Activated CD4-positive, alpha-beta T cell treated with anti-CD3 and anti-CD28 coated beads for 36 hours (primary cell): ENCODE measurements at regions not wholly inside any gene's neighbourhood (a gene's known extent, or its start where the extent isn't known, plus 50 kb on each side); places are given as distances from the start of the nearest gene placed in this dataset.

Experiments used
- ATAC-seq: fragments of 200-7000 bp; cut with Tn5 transposase; one replicate; pipeline ENCODE4 v1.10.0; 2021; ENCODE audit warnings: mild to moderate bottlenecking, moderate library complexity
- CTCF ChIA-PET: fragments of 350-600 bp; sonication (Branson Sonifier 250); formaldehyde crosslinking; loops from one replicate; lab custom pipeline; 2021; ENCODE audit warnings: antibody characterized with exemption; lab: Charles Lee
- POLR2A ChIA-PET: fragments of 350-600 bp; sonication (Branson Sonifier 250); formaldehyde crosslinking; loops from one replicate; lab custom pipeline; 2021; ENCODE audit warnings: antibody characterized with exemption, inconsistent platforms; lab: Charles Lee
- DNase-seq: peaks from one replicate; pipeline ENCODE4 v3.0.0-alpha.2; 2020
- H3K27ac Mint-ChIP-seq: one replicate; pipeline ENCODE4 v1.8.0; 2021; ENCODE audit warnings: mixed read lengths
- H3K27me3 Mint-ChIP-seq: one replicate; pipeline ENCODE4 v1.8.0; 2021; ENCODE audit warnings: mixed read lengths
- H3K36me3 Mint-ChIP-seq: one replicate; pipeline ENCODE4 v1.8.0; 2021; ENCODE audit warnings: low read depth, mixed read lengths
- H3K4me1 Mint-ChIP-seq: one replicate; pipeline ENCODE4 v1.8.0; 2021; ENCODE audit warnings: mixed read lengths
- H3K4me3 Mint-ChIP-seq: one replicate; pipeline ENCODE4 v1.8.0; 2021; ENCODE audit warnings: mild to moderate bottlenecking, moderate library complexity, mixed read lengths
- H3K9me3 Mint-ChIP-seq: one replicate; pipeline ENCODE4 v1.8.0; 2021; ENCODE audit warnings: low read depth, mixed read lengths
- intact Hi-C, 2 experiments: fragments of 100-400 bp; cut with DNase I in 1 of 2; cut with micrococcal nuclease in 1 of 2; formaldehyde crosslinking; loops; one replicate each; pipeline versions ENCODE4 v1.14.2 to v1.15.1; 2022 to 2024; cut with DNase I, micrococcal nuclease

DNA sequence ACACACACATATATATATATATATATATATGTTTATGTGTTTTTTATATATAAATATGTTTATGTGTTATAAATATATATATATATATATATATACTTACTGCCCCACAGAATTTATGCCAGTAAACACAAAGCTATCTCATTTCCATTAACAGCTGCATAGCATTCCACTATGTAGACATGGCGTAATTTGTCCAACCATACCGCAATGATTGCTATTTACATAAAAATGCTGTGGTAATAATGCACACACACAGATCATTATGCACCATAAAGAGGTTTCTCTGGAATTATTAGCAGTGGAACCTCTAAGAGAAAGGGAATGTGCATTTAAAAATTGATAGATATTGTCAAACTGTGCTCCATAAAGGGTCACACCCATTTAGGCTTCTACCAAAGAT, 150.1 kb downstream of the CEP120 start:
- no peaks in the 10 kb centered on the region for H3K36me3 Mint-ChIP-seq
- no peak overlapping the region for H3K4me3 Mint-ChIP-seq
- POLR2A ChIA-PET: no interaction called here
- no peaks in the 10 kb centered on the region for H3K27me3 Mint-ChIP-seq
- no peak for DNase-seq
- CTCF ChIA-PET: no interaction called here
- no peaks in the 10 kb centered on the region for H3K9me3 Mint-ChIP-seq
- H3K27ac Mint-ChIP-seq: no peak overlapping the region
- no peaks in the 10 kb centered on the region for H3K4me1 Mint-ChIP-seq
- intact Hi-C loops: no loop called here
- ATAC-seq: no peak

DNA sequence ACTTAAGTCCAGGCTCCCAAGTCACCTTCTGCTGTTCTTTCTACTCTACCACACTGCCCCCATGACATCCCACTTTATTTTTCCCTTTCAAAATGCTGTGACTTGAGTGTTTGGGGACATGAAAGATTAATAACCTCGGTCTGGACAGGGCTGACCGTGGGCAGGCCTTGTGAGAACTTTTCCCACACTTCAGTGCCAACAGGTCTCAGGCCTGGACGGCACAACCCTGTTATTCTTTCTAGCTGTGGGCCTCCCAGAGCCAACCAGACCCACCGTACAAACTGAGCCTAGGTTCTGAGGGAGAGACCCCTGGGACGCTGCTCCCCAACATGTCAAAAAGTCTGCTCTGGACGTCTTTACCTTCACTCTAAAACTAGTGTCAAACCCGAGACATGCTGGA, 153.4 kb downstream of the CEP120 start:
- Mint-ChIP-seq H3K9me3 (no peaks in the 10 kb centered on the region), H3K27ac (no peak overlapping the region), H3K27me3 (no peaks in the 10 kb centered on the region), H3K4me3 (no peak overlapping the region), H3K4me1 (no peaks in the 10 kb centered on the region), H3K36me3 (no peaks in the 10 kb centered on the region)
- ATAC-seq: no peak
- ChIA-PET POLR2A (no interaction called here), CTCF (no interaction called here)
- intact Hi-C loops: no loop called here
- DNase-seq: no peak

DNA sequence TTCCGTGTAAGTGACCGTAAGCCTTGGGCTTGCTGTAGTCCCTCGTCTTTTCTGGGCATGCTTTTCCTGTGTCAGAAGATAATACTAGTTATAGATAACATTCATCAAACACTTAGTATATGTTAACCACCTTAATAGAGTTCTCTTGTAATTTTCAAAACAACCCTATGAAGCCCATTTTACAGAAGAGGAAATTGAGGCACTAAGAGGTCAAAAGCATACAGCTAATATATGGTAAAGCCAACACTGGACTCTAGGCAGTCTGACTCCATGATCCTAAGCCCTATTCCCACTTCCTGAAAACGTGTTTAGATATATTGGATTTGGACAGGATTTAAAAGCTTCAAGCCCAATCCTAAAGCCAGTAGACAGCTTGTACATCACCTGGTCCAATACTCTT, 153.8 kb downstream of the CEP120 start:
- ChIA-PET CTCF (no interaction called here), POLR2A (no interaction called here)
- no peaks in the 10 kb centered on the region for H3K36me3 Mint-ChIP-seq
- intact Hi-C loops: no loop called here
- no peak overlapping the region for H3K4me3 Mint-ChIP-seq
- no peaks in the 10 kb centered on the region for H3K4me1 Mint-ChIP-seq
- DNase-seq: no peak
- H3K27me3 Mint-ChIP-seq: no peaks in the 10 kb centered on the region
- H3K27ac Mint-ChIP-seq: no peak overlapping the region
- H3K9me3 Mint-ChIP-seq: no peaks in the 10 kb centered on the region
- no peak for ATAC-seq

DNA sequence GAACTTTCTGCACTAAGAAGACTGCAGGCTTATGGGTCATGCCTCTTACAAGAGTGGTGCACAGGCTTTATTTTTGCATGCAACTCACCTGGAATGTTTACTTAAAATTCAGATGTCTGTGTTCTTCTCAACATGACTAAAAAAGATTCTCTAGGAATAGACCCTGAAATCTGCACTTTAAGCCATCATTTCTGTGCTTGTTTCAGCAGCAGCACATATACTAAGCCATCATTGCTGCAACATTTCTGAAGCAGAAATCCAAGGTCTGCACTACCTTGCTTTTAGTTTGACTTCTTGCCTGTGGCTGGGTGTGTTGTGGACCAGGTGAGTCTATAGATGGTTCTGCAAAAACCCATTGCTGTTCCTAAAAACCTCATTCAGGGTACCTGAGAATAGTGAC, 156.8 kb downstream of the CEP120 start:
- Mint-ChIP-seq H3K36me3 (no peaks in the 10 kb centered on the region), H3K27me3 (no peaks in the 10 kb centered on the region), H3K27ac (no peak overlapping the region), H3K9me3 (no peaks in the 10 kb centered on the region), H3K4me1 (no peaks in the 10 kb centered on the region), H3K4me3 (no peak overlapping the region)
- POLR2A ChIA-PET: no interaction called here
- ATAC-seq: no peak
- no peak for DNase-seq
- intact Hi-C loops: no loop called here
- CTCF ChIA-PET: no interaction called here

DNA sequence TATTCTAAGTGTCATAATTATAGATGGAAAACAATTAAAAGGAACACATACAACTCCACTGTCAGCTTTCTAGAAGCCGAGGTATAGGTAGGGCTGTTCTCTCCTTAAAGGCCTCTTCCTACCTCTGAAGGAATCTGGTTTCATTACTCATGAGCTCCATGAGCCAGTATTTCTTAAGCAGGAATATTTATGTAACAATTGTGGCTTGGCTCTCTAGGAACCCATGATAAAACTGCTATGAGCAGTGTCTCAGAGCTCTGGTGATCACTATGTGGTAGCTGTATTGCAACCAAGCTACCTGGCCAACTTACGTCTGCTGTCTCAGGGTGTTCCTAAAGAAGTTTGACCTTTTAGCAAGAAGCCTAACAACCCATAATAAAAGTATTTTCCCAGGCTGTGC, 157.7 kb downstream of the CEP120 start:
- intact Hi-C loops: no loop called here
- Mint-ChIP-seq H3K27ac (no peak overlapping the region), H3K27me3 (peaks cover 2% of the 10 kb centered on the region), H3K4me1 (no peaks in the 10 kb centered on the region), H3K4me3 (no peak overlapping the region), H3K9me3 (no peaks in the 10 kb centered on the region), H3K36me3 (no peaks in the 10 kb centered on the region)
- no peak for DNase-seq
- no peak for ATAC-seq
- ChIA-PET CTCF (no interaction called here), POLR2A (no interaction called here)

DNA sequence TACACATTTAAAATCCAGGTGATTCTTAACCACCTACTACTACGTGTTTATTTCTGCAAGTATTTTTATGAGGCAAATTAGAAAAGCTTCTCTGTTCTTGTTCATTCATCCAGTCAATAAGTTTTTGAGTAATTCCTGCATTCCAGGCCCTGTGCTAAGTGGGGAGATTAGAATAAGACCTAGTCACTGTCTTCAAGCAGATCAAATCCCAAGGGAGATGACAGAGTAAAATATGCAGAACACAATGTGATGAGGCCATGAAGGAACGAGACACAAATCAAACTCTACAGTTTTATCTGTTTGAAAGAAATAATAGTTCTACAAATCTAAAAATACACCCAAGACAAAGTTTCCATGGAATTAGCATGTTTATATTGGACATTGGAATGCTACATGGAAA, 158.8 kb downstream of the CEP120 start:
- ATAC-seq (no peak), DNase-seq (no peak)
- CTCF ChIA-PET: no interaction called here
- POLR2A ChIA-PET: no interaction called here
- H3K27me3 Mint-ChIP-seq: peaks cover 6% of the 10 kb centered on the region
- H3K9me3 Mint-ChIP-seq: no peaks in the 10 kb centered on the region
- H3K4me3 Mint-ChIP-seq: no peak overlapping the region
- no peaks in the 10 kb centered on the region for H3K36me3 Mint-ChIP-seq
- no peak overlapping the region for H3K27ac Mint-ChIP-seq
- H3K4me1 Mint-ChIP-seq: no peaks in the 10 kb centered on the region
- intact Hi-C loops: no loop called here

DNA sequence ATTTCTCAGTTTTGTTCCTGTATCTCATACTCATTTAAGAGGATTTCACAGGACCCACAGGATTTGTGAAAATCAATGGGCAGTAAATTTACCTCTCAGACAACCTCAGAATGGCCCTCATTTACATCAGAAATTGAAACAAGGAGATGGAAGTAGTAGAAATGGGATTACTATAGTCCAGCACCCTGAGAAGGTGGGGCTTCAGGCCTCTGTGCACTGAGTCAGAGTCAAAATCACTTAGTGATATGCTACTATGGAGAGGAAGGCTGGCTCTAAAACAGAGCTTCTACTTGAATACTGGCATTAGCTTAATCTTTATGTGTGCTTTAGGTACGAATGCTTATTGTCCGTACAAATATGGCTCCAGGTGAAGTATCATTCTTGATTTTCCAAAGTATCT, 159.3 kb downstream of the CEP120 start:
- DNase-seq (no peak), ATAC-seq (no peak)
- ChIA-PET CTCF (no interaction called here), POLR2A (no interaction called here)
- no peaks in the 10 kb centered on the region for H3K4me1 Mint-ChIP-seq
- no peak overlapping the region for H3K4me3 Mint-ChIP-seq
- H3K27me3 Mint-ChIP-seq: peaks cover 6% of the 10 kb centered on the region
- no peaks in the 10 kb centered on the region for H3K9me3 Mint-ChIP-seq
- H3K27ac Mint-ChIP-seq: no peak overlapping the region
- H3K36me3 Mint-ChIP-seq: no peaks in the 10 kb centered on the region
- intact Hi-C loops: no loop called here

DNA sequence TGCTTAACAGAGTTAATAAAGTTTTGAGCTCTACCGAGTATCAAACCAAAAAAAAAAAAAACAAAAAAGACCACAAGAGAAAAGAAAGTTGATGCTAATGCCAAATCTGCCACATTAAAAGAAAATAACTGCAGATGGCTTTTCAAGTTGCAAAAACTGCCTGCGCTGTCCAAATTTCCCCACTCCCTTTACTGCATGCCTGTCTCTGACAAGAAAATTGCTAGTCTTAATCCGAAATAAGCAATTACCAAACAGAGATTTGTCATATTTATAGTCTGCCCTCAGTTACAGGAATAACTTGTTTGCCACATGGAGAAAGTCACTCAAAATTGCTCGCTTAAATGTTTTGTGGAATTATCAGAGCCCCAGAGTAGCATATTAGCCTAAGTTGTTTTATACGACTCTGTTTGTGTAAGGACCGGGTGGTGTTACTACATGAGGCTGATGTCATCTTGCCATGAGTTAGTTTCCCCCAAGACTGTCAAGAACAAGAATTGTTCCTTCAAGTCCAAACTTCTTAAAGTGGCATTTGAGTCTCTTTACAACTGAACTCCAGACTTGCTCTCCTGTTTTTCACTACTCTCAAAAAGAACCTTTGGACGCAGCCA, 160.9 kb downstream of the CEP120 start:
- POLR2A ChIA-PET: no interaction called here
- Mint-ChIP-seq H3K36me3 (no peaks in the 10 kb centered on the region), H3K27me3 (peaks cover 11% of the 10 kb centered on the region), H3K27ac (no peak overlapping the region), H3K4me1 (no peaks in the 10 kb centered on the region), H3K4me3 (no peak overlapping the region), H3K9me3 (peaks cover 4% of the 10 kb centered on the region)
- ATAC-seq: no peak
- CTCF ChIA-PET: no interaction called here
- intact Hi-C loops: no loop called here
- no peak for DNase-seq

DNA sequence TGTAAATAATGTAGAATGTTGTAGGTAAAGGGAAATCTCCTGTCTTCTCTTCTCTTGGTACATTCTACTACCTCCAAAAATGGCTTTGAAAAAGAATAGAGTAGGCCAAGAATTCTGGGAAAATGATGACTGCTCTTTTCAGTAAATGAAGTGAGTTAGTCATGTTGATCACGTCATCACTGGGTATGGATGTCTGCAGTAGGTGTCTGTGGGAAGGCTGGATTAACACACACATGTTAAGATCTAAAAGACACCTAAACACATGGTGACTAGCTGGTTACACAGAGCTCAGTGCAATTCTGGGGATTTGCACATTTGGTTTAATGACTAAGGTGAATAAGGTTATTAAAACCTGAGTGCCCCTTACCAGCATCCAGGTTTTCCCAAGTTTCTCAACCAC, 161.5 kb downstream of the CEP120 start:
- ATAC-seq (no peak), DNase-seq (no peak)
- CTCF ChIA-PET: no interaction called here
- H3K4me3 Mint-ChIP-seq: no peak overlapping the region
- peaks cover 11% of the 10 kb centered on the region for H3K27me3 Mint-ChIP-seq
- no peaks in the 10 kb centered on the region for H3K4me1 Mint-ChIP-seq
- POLR2A ChIA-PET: no interaction called here
- H3K36me3 Mint-ChIP-seq: no peaks in the 10 kb centered on the region
- intact Hi-C loops: no loop called here
- peaks cover 6% of the 10 kb centered on the region for H3K9me3 Mint-ChIP-seq
- no peak overlapping the region for H3K27ac Mint-ChIP-seq

DNA sequence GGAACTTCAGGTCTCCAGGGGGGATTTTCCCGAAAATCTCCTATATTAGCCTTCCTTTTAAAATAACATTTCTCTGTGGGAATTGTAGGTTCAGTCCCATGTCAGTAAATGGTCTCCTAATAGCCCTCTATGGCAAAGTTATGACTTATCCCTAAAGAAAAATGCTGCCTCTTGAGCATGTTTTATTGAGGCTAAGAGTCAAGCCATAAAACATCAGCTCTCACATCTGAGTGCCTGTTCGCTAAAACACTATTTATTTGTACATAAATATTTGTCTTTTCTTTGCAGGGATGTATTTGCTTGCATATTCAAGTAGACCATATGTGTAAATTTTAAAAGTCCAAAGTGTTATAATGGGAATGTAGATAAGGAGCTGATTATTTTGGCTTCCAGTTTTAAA, 160.4 kb downstream of the PRDM6 start:
- intact Hi-C loops: no loop called here
- DNase-seq (no peak), ATAC-seq (no peak)
- ChIA-PET CTCF (no interaction called here), POLR2A (no interaction called here)
- Mint-ChIP-seq H3K27ac (no peak overlapping the region), H3K27me3 (no peaks in the 10 kb centered on the region), H3K4me1 (no peaks in the 10 kb centered on the region), H3K9me3 (peaks cover 2% of the 10 kb centered on the region), H3K36me3 (no peaks in the 10 kb centered on the region), H3K4me3 (no peak overlapping the region)

DNA sequence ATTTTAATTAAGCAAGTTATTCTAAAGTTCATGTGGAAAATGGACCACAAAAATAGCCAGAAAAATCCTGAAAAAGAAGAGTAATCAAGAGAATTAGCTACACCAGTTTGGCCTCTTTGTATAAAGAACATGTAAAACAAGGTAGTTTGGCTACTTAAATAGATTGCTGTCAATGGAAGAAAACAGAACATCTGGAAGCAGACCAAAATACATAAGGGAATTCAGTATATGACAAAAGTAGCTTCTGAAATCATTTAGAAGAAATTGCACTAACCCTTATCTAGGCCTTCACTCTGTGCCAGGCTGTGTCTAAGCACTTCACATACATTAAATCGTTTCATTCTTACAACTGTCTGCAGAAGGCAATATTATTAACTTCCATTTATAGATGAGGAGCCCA, 156.6 kb downstream of the PRDM6 start:
- intact Hi-C loops: no loop called here
- CTCF ChIA-PET: interaction anchor here (0.6 kb wide), 1 partner anchor 1501 kb away, joined by 4 read pairs; the partner anchor contains the start of gene ZNF608
- Mint-ChIP-seq H3K36me3 (no peaks in the 10 kb centered on the region), H3K4me3 (no peak overlapping the region), H3K4me1 (no peaks in the 10 kb centered on the region), H3K9me3 (peaks cover 3% of the 10 kb centered on the region), H3K27ac (no peak overlapping the region), H3K27me3 (peaks cover 3% of the 10 kb centered on the region)
- DNase-seq: no peak
- ATAC-seq: no peak
- POLR2A ChIA-PET: no interaction called here

DNA sequence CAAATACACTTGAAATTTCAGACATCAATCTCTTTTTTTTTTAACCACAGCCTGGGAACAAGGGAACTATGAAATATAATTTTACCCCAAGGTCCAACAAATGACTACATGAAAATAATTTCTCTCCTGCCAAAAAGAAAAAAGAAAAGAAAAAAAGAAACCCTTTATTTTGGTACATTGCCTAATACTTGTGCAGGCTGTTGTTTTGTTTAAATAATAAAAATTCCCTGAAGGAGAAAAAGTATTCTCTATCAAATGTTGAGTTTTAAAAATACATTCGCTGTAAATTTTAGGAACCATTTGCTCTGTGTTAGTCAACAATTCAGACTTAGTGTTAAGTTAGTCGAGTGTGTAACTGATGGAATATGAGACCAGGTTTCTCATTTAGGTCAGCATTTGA, 155.4 kb downstream of the PRDM6 start:
- ChIA-PET POLR2A (no interaction called here), CTCF (interaction anchor here (0.7 kb wide), 1 partner anchor 726 kb away, joined by 3 read pairs; no protein-coding TSS in a partner anchor)
- Mint-ChIP-seq H3K27me3 (peaks cover 5% of the 10 kb centered on the region), H3K9me3 (peaks cover 3% of the 10 kb centered on the region), H3K4me1 (no peaks in the 10 kb centered on the region), H3K4me3 (no peak overlapping the region), H3K27ac (no peak overlapping the region), H3K36me3 (no peaks in the 10 kb centered on the region)
- no peak for DNase-seq
- ATAC-seq: no peak
- intact Hi-C loops: no loop called here
